IPS DF 4.7 (cell line): ENCODE measurements at regions not wholly inside any gene's neighbourhood (a gene's known extent, or its start where the extent isn't known, plus 50 kb on each side); places are given as distances from the start of the nearest gene placed in this dataset.

Source experiments
- DNase-seq: peaks from one replicate; pipeline ENCODE4 v3.0.0-alpha.2; 2013; ENCODE audit warnings: low spot score; ENCODE audit errors: extremely low read depth

DNA sequence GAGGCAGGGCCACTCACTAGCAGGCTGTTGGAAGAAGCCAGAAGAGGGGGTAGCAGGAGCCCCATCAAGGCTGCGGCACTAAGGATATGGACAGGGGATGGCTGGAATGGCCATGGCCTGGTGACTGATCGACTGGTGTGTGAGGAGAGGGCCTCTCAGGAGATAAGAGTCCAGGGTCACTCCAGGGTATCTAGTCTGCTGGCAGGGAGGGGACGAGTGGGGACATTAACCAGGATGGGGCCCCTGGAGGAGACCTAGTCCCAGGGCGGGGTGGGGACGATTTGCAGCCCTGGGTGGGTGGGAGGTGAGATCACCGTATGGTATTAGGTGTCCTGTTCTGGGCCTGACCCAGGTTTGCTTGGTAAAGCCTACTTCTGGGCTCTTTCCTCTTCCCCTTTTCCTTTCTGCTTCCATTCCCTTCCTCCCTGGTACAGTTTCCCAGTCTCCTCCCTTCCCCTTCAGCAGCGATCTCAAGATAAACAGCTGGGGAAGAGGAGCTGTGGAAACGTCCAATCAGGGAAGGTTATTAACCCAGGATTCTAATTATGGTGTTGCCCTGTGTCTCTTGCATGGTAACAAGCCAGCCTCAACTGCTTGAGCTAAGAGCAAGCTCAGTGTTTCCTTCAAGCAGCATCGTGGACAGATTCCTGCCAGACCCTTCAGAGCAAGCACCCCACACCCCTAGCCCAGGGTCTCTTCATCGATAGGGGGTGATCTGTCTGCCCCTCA, 233.2 kb downstream of the RPS24 start:
- DNase-seq = no peak

DNA sequence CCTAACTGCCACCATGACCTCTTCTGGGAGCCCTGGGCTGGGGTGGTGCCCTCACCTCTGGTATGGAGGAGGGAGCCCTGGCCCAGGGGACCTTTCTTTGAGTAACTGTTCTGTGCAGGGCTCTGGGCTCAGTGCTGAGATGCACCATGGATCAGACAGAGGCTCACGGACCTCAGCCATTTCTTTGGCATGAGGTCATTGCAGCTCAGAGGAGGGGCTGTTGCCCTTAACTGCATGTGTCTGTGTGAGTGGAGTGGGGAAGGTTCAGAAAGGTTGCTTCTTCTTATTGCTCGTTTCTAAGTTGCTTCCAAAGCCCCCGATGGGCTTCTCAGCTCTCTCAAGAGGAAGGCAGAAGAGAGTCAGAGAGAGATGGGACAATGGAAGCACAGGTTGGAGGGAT, 233.9 kb downstream of the RPS24 start:
- no peak for DNase-seq

- DNase-seq = no peak
Measured at GRCh38 chr10:78269060-78269459, 235.4 kb downstream of the RPS24 start.

DNA sequence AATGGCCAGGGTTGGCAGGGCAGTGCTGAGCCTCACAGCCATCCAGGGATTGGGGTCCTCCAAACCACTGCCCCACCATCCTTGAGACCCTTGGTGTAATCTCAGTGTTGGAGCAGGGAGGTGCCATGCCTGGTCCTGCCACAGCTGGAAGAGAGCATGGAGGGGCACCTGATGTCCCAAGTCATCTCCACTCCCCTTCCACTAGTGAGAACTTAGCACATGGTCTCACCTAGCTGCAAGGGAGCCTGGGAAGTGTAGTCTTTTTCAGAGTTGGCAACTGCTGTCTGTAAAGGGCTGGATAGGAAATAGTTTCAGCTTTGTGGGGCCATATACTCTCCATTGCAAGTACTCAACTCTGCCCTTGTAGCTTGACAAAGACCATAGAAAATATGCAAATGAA, 238.7 kb downstream of the RPS24 start:
- no peak for DNase-seq

DNA sequence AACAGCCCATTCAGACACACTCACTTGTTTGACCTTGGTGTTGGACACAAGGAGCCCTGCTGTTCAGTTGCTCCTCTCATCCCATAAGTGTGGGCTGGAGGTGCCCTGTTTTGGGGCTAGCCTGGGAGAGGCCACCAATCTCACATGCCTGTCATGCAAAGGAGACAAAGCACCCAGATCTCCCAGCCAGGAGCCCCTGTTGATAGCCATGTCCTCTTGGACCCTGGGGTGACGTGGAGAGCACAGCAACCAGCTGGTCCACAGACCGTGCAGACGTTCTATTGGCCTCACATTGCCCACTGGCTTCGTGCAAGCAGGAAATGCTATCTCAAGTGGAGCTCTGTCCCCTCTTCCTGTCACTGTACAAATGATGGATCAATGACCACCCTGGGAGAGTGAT, 240.8 kb downstream of the RPS24 start:
- DNase-seq = no peak

DNA sequence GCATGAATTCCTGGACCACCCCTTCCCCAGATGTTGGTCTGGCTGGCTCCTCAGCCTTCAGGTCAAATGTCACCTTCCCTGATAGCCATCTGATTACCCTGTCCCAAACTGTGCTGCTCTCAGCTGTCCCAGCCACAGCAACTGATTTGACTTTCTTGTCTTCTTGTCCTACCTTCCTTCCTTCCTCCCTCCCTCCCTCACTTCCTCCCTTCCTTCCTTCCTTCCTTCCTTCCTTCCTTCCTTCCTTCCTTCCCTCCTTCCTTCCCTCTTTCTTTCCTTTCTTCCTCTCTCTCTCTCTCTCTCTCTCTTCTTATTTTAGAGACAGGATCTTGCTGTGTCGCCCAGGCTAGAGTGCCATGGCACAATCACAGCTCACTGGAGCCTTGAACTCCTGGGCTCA, 242.5 kb downstream of the RPS24 start:
- no peak for DNase-seq

GRCh38 chr10:78277314-78278057, 243.8 kb downstream of the RPS24 start:
- no peak for DNase-seq

DNA sequence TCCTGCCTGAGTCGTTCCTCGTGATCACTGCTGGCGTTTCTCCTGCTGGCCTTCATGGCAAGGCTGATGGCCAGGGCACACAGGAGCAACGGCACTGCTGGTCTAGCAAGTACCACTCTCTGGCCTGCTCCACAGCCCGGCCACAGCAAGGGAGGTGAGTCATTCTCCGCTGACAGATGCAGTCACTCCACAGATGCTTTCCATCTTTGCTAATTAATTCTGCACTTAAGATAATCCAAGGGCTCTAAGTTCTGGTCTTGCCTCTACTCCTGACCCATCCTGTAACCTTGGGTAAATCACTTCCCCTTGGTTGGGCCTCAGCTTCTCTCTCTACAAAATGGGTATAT, 244.4 kb downstream of the RPS24 start:
- DNase-seq = no peak

- DNase-seq = no peak
Measured at GRCh38 chr10:78279756-78280155, 246.1 kb downstream of the RPS24 start.

GRCh38 chr10:78280604-78281003, 246.9 kb downstream of the RPS24 start:
- DNase-seq = no peak

- no peak for DNase-seq
Measured at GRCh38 chr10:78281627-78282026, 248.0 kb downstream of the RPS24 start.

DNA sequence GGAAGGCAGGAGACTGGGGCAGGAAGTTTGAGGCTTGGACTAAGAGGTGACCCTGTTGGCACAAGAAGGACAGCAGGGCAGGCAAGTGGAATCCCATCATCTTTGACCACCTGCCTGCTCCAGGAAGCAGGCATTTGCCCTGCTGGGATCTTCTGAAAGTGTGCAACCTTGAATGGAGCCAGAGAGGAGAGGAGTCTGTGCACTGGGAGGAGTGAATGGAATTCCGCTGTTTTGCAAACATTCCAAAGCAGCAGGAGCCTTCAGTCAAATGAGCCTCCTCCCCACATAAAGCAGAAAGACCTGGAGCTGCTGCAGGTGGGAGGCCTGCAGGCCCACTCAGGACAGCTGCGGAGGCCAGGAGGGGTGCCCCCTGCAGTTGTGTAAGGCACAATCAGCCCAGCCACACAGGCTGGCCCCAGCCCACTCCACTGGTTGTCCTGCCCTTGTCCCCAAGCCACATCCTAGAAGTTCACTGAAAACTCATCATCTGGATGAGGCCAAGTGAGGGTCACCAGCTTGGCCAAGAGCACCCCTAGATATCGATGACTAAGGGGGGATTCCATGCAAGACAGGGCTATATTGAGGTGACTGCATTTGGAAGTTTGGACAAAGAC, 249.5 kb downstream of the RPS24 start:
- DNase-seq = no peak

GRCh38 chr10:78284381-78284780, 250.7 kb downstream of the RPS24 start:
- DNase-seq = no peak

- DNase-seq = no peak
Measured at GRCh38 chr10:78285226-78285625, 251.6 kb downstream of the RPS24 start.

DNA sequence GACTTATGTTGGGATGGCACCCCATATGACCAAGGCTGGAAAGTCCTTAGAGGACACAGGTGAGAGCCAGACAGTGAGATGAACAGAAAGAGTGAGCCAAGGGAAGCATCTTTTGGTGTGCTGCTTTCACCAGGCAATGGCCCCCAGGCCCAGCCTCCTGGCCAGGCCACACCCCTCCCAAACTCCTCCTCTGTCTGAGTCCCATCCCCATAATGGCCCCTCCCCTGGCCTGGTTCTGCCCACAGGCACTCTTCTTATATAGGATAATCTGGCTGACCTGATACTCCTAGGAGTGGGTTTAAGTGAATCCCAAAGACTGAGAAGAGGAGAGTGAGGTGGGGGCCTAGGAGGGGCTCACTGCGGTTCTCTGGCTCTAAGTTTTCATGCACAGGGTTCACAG, 252.5 kb downstream of the RPS24 start:
- no peak for DNase-seq

DNA sequence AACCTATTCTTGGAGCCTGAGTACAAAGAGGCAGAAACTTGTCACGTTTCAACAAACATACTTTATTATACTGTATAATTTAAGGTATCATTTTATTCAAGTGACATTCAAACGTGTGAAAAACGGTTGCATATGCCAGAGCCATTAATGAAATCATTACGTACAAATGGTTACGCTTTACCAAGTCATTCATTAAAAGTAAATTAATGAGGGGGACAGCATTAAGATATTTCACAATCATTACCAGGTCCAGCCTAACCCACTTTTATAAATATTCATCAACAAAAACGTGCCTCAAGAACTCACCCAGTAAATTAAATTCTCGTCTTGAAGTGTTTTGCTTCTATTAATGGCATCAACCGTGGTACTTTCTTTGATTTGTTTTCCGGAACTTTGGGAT, 253.0 kb downstream of the RPS24 start:
- DNase-seq = no peak

DNA sequence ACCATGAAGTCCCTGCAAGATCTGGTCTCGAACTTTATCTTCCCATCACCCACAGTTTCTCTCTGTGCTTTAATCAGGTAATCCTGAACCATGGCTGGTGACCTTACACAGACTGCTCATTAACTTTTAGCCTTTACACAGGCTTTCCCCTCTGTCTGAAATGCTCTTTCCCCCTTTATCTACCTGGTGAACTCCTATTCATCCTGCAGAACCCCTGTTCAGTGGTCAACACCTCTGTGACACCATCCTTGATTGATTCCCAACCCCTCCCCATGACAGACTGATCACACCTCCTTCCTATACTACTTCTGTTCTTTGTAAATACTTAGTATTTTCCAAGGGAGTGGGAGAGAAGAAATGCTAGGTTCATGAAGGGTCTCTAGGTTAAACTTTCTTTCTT, 254.0 kb downstream of the RPS24 start:
- DNase-seq = no peak

DNA sequence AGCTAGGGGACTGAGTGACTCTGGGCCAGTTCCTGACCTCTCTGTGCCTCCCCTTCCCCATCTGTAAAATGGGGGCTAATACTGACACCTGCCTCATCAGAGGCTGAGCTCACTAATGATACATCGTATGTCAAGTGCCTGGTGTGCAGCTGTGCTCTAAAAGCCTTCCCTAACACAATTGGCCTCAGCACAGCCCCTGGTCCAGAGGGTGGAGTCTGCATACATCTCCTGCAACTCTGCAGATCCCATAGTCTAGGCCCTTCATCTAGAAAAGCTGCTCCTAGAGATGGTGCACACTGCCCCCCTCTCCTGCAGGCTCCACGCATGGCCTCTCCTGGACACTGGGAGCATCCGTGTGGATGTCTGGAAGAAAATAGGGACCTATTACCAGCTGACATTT, 255.0 kb downstream of the RPS24 start:
- no peak for DNase-seq

GRCh38 chr10:78290131-78290750, 256.6 kb downstream of the RPS24 start:
- no peak for DNase-seq

DNA sequence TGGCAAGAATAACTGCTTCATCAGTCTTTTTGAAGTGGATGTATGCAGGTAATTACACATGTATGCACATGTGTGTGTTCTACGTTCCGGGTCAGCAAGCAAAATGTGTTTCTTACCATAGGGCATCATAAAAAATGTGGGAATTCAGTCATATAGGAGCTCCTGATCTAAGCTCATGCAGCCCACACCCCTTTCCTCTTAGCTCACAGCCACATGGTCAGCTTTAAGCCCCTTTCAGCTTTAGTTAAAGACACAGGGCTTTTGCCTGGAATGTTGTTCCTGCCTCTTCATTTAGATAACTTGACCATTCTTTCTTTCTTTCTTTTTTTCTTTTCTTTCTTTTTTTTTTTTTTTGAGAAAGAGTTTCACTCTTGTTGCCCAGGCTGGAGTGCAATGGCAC, 258.1 kb downstream of the RPS24 start:
- no peak for DNase-seq

DNA sequence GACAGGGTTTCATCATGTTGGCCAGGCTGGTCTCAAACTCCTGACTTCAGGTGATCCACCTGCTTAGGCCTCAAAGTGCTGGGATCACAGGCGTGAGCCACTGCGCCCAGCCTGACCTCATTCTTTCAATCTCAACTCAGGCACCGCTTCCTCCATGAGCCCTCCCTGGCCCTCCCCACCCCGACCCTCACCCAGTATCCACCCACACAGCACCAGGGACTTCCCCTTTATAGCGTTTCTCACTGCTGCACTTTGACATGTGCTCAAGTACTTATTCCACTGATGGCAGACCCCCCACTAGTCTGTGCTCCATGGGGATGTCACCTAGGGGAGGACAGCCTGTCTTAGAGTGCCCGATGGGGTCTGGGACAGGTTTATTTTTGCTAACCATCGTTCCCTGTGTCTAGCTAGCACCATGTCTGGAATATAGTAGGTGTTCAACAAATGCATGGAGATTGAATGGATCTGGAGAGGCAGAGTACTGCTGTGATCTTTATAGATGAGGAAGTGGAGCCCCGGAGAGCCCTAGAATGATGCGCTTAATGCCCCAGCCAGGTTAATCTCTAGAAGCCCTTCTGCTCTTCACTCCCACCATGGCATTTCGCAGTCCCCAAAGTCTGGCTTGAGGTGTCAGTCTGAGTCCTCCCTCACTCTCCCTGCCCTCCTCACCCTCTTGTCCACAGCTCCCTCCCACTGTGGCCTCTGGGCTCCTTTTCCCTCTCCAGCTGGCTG, 258.8 kb downstream of the RPS24 start:
- DNase-seq = no peak
